Neuronal stem cell (in vitro differentiated cells): ENCODE measurements at regions not wholly inside any gene's neighbourhood (a gene's known extent, or its start where the extent isn't known, plus 50 kb on each side); places are given as distances from the start of the nearest gene placed in this dataset.

Experiments used
- DNase-seq: peaks from one replicate; pipeline ENCODE4 v3.0.0-alpha.2; 2013; ENCODE audit warnings: low spot score
- H2AFZ ChIP-seq: one replicate; pipeline ENCODE4 v1.6.1; 2013; ENCODE audit warnings: mild to moderate bottlenecking, low read length, inconsistent platforms
- H2AK5ac ChIP-seq: 2 replicates; pipeline ENCODE4 v1.6.1; 2013; ENCODE audit warnings: low read depth, mild to moderate bottlenecking, inconsistent platforms, low read length, moderate library complexity, mixed read lengths
- H2BK120ac ChIP-seq: 2 replicates; pipeline ENCODE4 v1.6.1; 2013; ENCODE audit warnings: low read depth, mild to moderate bottlenecking, inconsistent platforms, low read length, moderate library complexity, mixed read lengths
- H2BK12ac ChIP-seq: one replicate; pipeline ENCODE4 v1.6.1; 2013; ENCODE audit warnings: low read length, inconsistent platforms
- H2BK15ac ChIP-seq: 2 replicates; pipeline ENCODE4 v1.6.1; 2013; ENCODE audit warnings: mild to moderate bottlenecking, low read length, inconsistent platforms, mixed read lengths
- H2BK5ac ChIP-seq: one replicate; pipeline ENCODE4 v1.6.1; 2013; ENCODE audit warnings: inconsistent platforms, mild to moderate bottlenecking, low read length, moderate library complexity
- H3K14ac ChIP-seq: one replicate; pipeline ENCODE4 v1.6.1; 2013; ENCODE audit warnings: low read length, inconsistent platforms
- H3K18ac ChIP-seq: 2 replicates; pipeline ENCODE4 v1.6.1; 2013; ENCODE audit warnings: low read length, inconsistent platforms
- H3K23ac ChIP-seq: 2 replicates; pipeline ENCODE4 v1.6.1; 2013; ENCODE audit warnings: low read depth, mild to moderate bottlenecking, mixed read lengths, low read length, inconsistent platforms; ENCODE audit not compliant: poor library complexity
- H3K27ac ChIP-seq: replicated peaks from 3 replicates; pipeline ENCODE4 v1.5.1; 2013; ENCODE audit warnings: low read length, inconsistent platforms
- H3K27me3 ChIP-seq, 3 experiments: 2 replicates each; pipeline ENCODE4 v1.6.1; 2013; ENCODE audit warnings: low read length in 3 of 3, mild to moderate bottlenecking in 2 of 3, inconsistent platforms in 1 of 3, low read depth in 1 of 3, mixed read lengths in 1 of 3, moderate library complexity in 1 of 3; ENCODE audit not compliant: control insufficient read depth in 3 of 3, insufficient read depth in 3 of 3
- H3K36me3 ChIP-seq, 2 donors: replicated peaks in 1 of 2; 2 replicates each; pipeline ENCODE4 v1.6.1; 2013; ENCODE audit warnings: low read length in 2 of 2; ENCODE audit not compliant: control insufficient read depth in 2 of 2, insufficient read depth in 2 of 2
- H3K4ac ChIP-seq: 2 replicates; pipeline ENCODE4 v1.6.1; 2013; ENCODE audit warnings: inconsistent platforms, mild to moderate bottlenecking, low read length, moderate library complexity
- H3K4me1 ChIP-seq, 2 donors: 1 replicate in 1 of 2; 2 replicates in 1 of 2; pipeline ENCODE4 v1.6.1; 2013; ENCODE audit warnings: low read length in 2 of 2, low read depth in 1 of 2; ENCODE audit not compliant: control insufficient read depth in 2 of 2, insufficient read depth in 1 of 2
- H3K4me2 ChIP-seq: one replicate; pipeline ENCODE4 v1.6.1; 2013; ENCODE audit warnings: mild to moderate bottlenecking, low read length, inconsistent platforms; ENCODE audit not compliant: insufficient read depth, poor library complexity, severe bottlenecking
- H3K4me3 ChIP-seq, 2 donors: 2 replicates each; pipeline ENCODE4 v1.5.1; 2013; ENCODE audit warnings: low read length in 2 of 2, mild to moderate bottlenecking in 2 of 2, inconsistent platforms in 1 of 2, moderate library complexity in 1 of 2
- H3K79me1 ChIP-seq: one replicate; pipeline ENCODE4 v1.6.1; 2013; ENCODE audit warnings: low read depth, mild to moderate bottlenecking, inconsistent platforms, low read length, moderate library complexity
- H3K9ac ChIP-seq: one replicate; pipeline ENCODE4 v1.6.1; 2013; ENCODE audit warnings: mild to moderate bottlenecking, low read depth, low read length, inconsistent platforms; ENCODE audit not compliant: poor library complexity
- H3K9me3 ChIP-seq, 2 donors: replicated peaks in 1 of 2; 2 replicates each; pipeline versions ENCODE3 to v1.6.1; 2013; ENCODE audit warnings: low read length in 2 of 2, mild to moderate bottlenecking in 2 of 2, inconsistent platforms in 1 of 2, low read depth in 1 of 2, mixed read lengths in 1 of 2, moderate library complexity in 1 of 2; ENCODE audit not compliant: control insufficient read depth in 2 of 2, insufficient read depth in 1 of 2
- H4K8ac ChIP-seq: one replicate; pipeline ENCODE4 v1.6.1; 2013; ENCODE audit warnings: low read depth, mild to moderate bottlenecking, inconsistent platforms, low read length, moderate library complexity
- H4K91ac ChIP-seq: one replicate; pipeline ENCODE4 v1.6.1; 2013; ENCODE audit warnings: low read length, low read depth, mild to moderate bottlenecking, inconsistent platforms; ENCODE audit not compliant: poor library complexity
- WGBS, 2 donors: extraction: QIAGEN DNeasy Blood & Tissue Kit; methylation state at CpG; one replicate each; pipeline ENCODE4 v1.1.7; 2013; ENCODE audit warnings: missing lambda C conversion rate in 2 of 2, mixed read lengths in 1 of 2; ENCODE audit not compliant: insufficient read length in 2 of 2, insufficient replicate concordance in 1 of 2; ENCODE audit errors: extremely low coverage in 2 of 2; 5-methylcytosine and 5-hydroxymethylcytosine counted together

DNA sequence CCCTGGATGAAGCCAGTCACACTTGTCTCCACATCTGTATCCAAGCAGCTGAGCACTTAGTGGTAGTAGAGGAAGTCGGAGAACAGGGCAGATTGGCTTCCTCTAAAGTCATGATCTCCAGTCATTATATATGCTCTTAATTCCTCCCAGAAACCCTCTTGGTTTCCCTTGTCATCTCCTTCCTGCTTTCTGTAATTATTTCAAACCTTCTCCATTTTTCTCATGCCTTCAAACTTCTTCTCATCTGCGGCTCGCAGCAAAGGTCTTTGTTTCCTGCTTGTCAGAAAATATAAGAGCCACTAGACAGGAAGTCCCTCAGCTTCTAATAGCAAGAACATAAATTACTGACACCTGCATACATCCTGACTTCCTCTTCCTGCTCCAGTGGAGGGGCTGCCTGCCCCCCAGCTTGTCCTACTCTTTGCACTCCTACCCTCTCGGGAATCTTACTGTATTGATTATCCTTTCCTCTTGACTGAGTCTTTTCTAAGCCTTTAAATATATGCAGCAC lies 124.6 kb upstream of the NGF start:
- no peaks in the 10 kb centered on the region for H3K36me3 ChIP-seq
- no peak overlapping the region for H4K91ac ChIP-seq
- no peak overlapping the region for H3K4ac ChIP-seq
- no peak overlapping the region for H2BK15ac ChIP-seq
- WGBS, 2 donors, result no CpG with 5 or more reads among the region's 4 CpGs
- no peak overlapping the region for H3K14ac ChIP-seq
- H3K4me3 ChIP-seq, result no peak overlapping the region
- H3K9me3 ChIP-seq, result no peaks in the 10 kb centered on the region
- H3K27me3 ChIP-seq, result no peaks in the 10 kb centered on the region
- no peak overlapping the region for H4K8ac ChIP-seq
- no peak overlapping the region for H3K9ac ChIP-seq
- no peak overlapping the region for H2BK120ac ChIP-seq
- no peak overlapping the region for H2AFZ ChIP-seq
- H3K4me2 ChIP-seq, result no peak overlapping the region
- no peak overlapping the region for H3K18ac ChIP-seq
- DNase-seq, result no peak
- H3K27ac ChIP-seq, result no peak overlapping the region
- H3K23ac ChIP-seq, result no peak overlapping the region
- no peak overlapping the region for H2BK12ac ChIP-seq
- H2AK5ac ChIP-seq, result no peak overlapping the region
- no peaks in the 10 kb centered on the region for H3K79me1 ChIP-seq
- H3K4me1 ChIP-seq, result no peaks in the 10 kb centered on the region
- H2BK5ac ChIP-seq, result no peak overlapping the region

GRCh38 chr1:115461526-115461925 lies 123.5 kb upstream of the NGF start:
- Histone ChIP-seq H2AK5ac (no peak overlapping the region), H3K23ac (no peak overlapping the region), H3K4me2 (no peak overlapping the region), H3K18ac (peak overlapping the region; percentile 15), H3K27me3 (no peaks in the 10 kb centered on the region), H3K36me3 (no peaks in the 10 kb centered on the region), H3K9me3 (no peaks in the 10 kb centered on the region), H3K4me3 (no peak overlapping the region), H2BK15ac (no peak overlapping the region), H2AFZ (no peak overlapping the region), H4K8ac (no peak overlapping the region), H2BK12ac (no peak overlapping the region), H3K4me1 (no peaks in the 10 kb centered on the region), H3K79me1 (no peaks in the 10 kb centered on the region), H3K14ac (peak overlapping the region; percentile 25), H2BK5ac (no peak overlapping the region), H4K91ac (no peak overlapping the region), H2BK120ac (no peak overlapping the region), H3K9ac (no peak overlapping the region), H3K4ac (no peak overlapping the region), H3K27ac (no peak overlapping the region)
- DNase-seq, result no peak
- no CpG with 5 or more reads among the region's 5 CpGs for WGBS, 2 donors

GRCh38 chr1:115459161-115459560 lies 121.1 kb upstream of the NGF start:
- H3K27me3 ChIP-seq, result no peaks in the 10 kb centered on the region
- H2AFZ ChIP-seq, result no peak overlapping the region
- H3K36me3 ChIP-seq, result no peaks in the 10 kb centered on the region
- no peaks in the 10 kb centered on the region for H3K79me1 ChIP-seq
- no peak overlapping the region for H3K9ac ChIP-seq
- H3K4me3 ChIP-seq, result no peak overlapping the region
- H3K27ac ChIP-seq, result no peak overlapping the region
- H3K4ac ChIP-seq, result no peak overlapping the region
- H2BK5ac ChIP-seq, result no peak overlapping the region
- H4K91ac ChIP-seq, result no peak overlapping the region
- no peak overlapping the region for H2BK120ac ChIP-seq
- no peak overlapping the region for H3K18ac ChIP-seq
- H3K4me1 ChIP-seq, result no peaks in the 10 kb centered on the region
- no peak for DNase-seq
- H2AK5ac ChIP-seq, result no peak overlapping the region
- no peaks in the 10 kb centered on the region for H3K9me3 ChIP-seq
- H2BK12ac ChIP-seq, result no peak overlapping the region
- no peak overlapping the region for H3K23ac ChIP-seq
- no peak overlapping the region for H4K8ac ChIP-seq
- H3K14ac ChIP-seq, result no peak overlapping the region
- H3K4me2 ChIP-seq, result no peak overlapping the region
- H2BK15ac ChIP-seq, result no peak overlapping the region
- WGBS, 2 donors, result no CpG with 5 or more reads among the region's 3 CpGs

DNA sequence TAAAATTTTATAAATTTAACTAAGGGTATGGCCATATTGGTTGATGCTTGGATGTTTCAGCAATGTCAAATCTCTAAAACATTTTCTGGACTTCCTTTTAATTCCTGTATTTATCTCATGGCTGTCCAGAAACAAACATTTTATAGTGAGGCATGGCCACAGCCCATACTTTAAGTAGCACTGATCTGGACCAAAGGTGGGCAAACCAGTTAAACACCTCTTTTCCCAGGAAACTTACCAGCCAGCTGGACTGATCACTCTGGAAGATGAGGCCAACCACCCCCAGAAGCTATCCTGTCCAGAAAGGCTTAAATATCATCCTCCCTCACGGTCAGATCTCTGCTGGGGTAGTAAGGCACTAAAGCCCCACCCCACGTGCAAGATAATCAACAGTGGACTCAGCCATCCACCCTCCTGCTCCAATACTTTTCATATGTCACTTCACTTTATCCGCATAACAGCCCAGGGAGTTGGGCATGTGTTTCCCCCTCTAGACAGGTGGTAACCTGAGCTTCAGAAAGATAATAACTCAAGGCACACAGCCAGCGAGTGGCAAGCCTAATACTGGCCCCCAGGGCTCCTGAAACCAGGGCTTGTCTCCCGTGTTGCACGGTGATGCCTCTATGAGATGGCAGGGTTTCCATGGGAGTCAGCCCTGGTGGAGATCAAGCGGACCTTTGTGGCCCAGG lies 120.5 kb upstream of the NGF start:
- Histone ChIP-seq H3K4me2 (no peak overlapping the region), H3K9me3 (no peaks in the 10 kb centered on the region), H3K4me3 (no peak overlapping the region), H3K36me3 (no peaks in the 10 kb centered on the region), H2BK5ac (no peak overlapping the region), H2BK15ac (no peak overlapping the region), H2AFZ (no peak overlapping the region), H3K4ac (no peak overlapping the region), H3K79me1 (no peaks in the 10 kb centered on the region), H3K27ac (no peak overlapping the region), H3K9ac (no peak overlapping the region), H4K91ac (no peak overlapping the region), H2BK12ac (no peak overlapping the region), H3K4me1 (no peaks in the 10 kb centered on the region), H4K8ac (no peak overlapping the region), H3K23ac (no peak overlapping the region), H2AK5ac (no peak overlapping the region), H3K18ac (no peak overlapping the region), H2BK120ac (no peak overlapping the region), H3K14ac (no peak overlapping the region), H3K27me3 (no peaks in the 10 kb centered on the region)
- no CpG with 5 or more reads among the region's 7 CpGs for WGBS, 2 donors
- no peak for DNase-seq
